22Rv1 (cell line): ENCODE measurements at regions not wholly inside any gene's neighbourhood (a gene's known extent, or its start where the extent isn't known, plus 50 kb on each side); places are given as distances from the start of the nearest gene placed in this dataset.

Experiments used
- H3K27ac ChIP-seq: fragments of 450-650 bp; 2 replicates; pipeline ENCODE4 v1.5.1; 2017
- CTCF ChIP-seq: fragments of 450-650 bp; IDR thresholded peaks from 2 replicates; pipeline ENCODE4 v1.5.1; 2017; ENCODE audit warnings: mild to moderate bottlenecking
- ZFX ChIP-seq: fragments of 450-650 bp; IDR thresholded peaks from 2 replicates; pipeline ENCODE4 v1.6.1; 2017; ENCODE audit warnings: antibody characterized with exemption, borderline replicate concordance

GRCh38 chr17:12548558-12548957 is 117.1 kb upstream of the MYOCD start:
- no peak overlapping the region for H3K27ac ChIP-seq
- TF ChIP-seq ZFX (no peak), CTCF (no peak)

- H3K27ac ChIP-seq: no peak overlapping the region
- TF ChIP-seq CTCF (no peak), ZFX (no peak)
Measured at GRCh38 chr17:12549499-12550041, 116.1 kb upstream of the MYOCD start.

GRCh38 chr17:12553625-12554024 is 112.1 kb upstream of the MYOCD start:
- no peak overlapping the region for H3K27ac ChIP-seq
- TF ChIP-seq CTCF: no peak
- no peak for TF ChIP-seq ZFX

GRCh38 chr17:12554251-12554650 is 111.4 kb upstream of the MYOCD start:
- no peak for TF ChIP-seq ZFX
- no peak for TF ChIP-seq CTCF
- no peak overlapping the region for H3K27ac ChIP-seq

- no peak overlapping the region for H3K27ac ChIP-seq
Measured at GRCh38 chr17:12566291-12566690, 99.4 kb upstream of the MYOCD start.

GRCh38 chr17:12567077-12568053 is 98.3 kb upstream of the MYOCD start:
- no peak overlapping the region for H3K27ac ChIP-seq
- TF ChIP-seq ZFX: no peak
- no peak for TF ChIP-seq CTCF

More at GRCh38 chr17:12566291-12566690, 99.4 kb upstream of the MYOCD start:
- TF ChIP-seq ZFX (no peak), CTCF (no peak)
